A549 (cell line): ENCODE measurements at regions not wholly inside any gene's neighbourhood (a gene's known extent, or its start where the extent isn't known, plus 50 kb on each side); places are given as distances from the start of the nearest gene placed in this dataset.

ENCODE experiments used
- ATAC-seq, 2 experiments: fragments of 200-7000 bp in 1 of 2; fragments of >200 bp in 1 of 2; cut with Nextera tagmentation in 1 of 2; cut with Tn5 transposase in 1 of 2; 3 replicates each; pipeline versions ENCODE4 v1.8.0 to v1.9.1; 2018 to 2020; ENCODE audit warnings: mild to moderate bottlenecking in 1 of 2, moderate library complexity in 1 of 2
- CTCF ChIA-PET: fragments of 300-600 bp; sonication (Branson Sonifier 250); formaldehyde crosslinking; extraction: SDS; loops from one replicate; lab custom pipeline; 2021; ENCODE audit warnings: antibody characterized with exemption, inconsistent platforms; lab: Yijun Ruan, JAX
- POLR2A ChIA-PET: fragments of 350-600 bp; formaldehyde crosslinking; extraction: SDS; loops from one replicate; lab custom pipeline; 2021; ENCODE audit warnings: antibody characterized with exemption, inconsistent platforms; lab: Yijun Ruan, JAX
- DNase-seq, 2 experiments: peaks; one replicate each; pipeline versions ENCODE4 v3.0.0 to v3.0.0-alpha.2; 2011 to 2016; ENCODE audit warnings: low read depth in 1 of 2, low spot score in 1 of 2
- FAIRE-seq: peaks from 2 replicates; lab custom pipeline; 2011; peaks lifted over from hg19 to GRCh38; lab: Jason Lieb, UNC
- H3K27ac ChIP-seq, 2 experiments: fragments of >200 bp; sonication (Bioruptor Twin); formaldehyde crosslinking; 3 replicates each; pipeline ENCODE4 v1.5.1; 2016 to 2017
- H3K4me1 ChIP-seq: fragments of >200 bp; sonication (Bioruptor Twin); formaldehyde crosslinking; 3 replicates; pipeline ENCODE4 v1.6.1; 2016
- H3K4me2 ChIP-seq: fragments of >200 bp; sonication (Bioruptor Twin); formaldehyde crosslinking; 3 replicates; pipeline ENCODE4 v1.6.1; 2016
- H3K4me3 ChIP-seq: fragments of >200 bp; sonication (Bioruptor Twin); formaldehyde crosslinking; 3 replicates; pipeline ENCODE4 v1.5.1; 2016
- H3K9me3 ChIP-seq: fragments of >200 bp; sonication (Bioruptor Twin); formaldehyde crosslinking; 3 replicates; pipeline ENCODE4 v1.6.1; 2016
- BHLHE40 ChIP-seq: IDR thresholded peaks from 2 replicates; pipeline ENCODE4 v1.6.1; 2012; ENCODE audit warnings: low read depth, low read length, inconsistent platforms
- CHD4 ChIP-seq: fragments of 200-600 bp; sonication (generic); IDR thresholded peaks from 2 replicates; pipeline ENCODE4 v1.6.1; 2016; ENCODE audit warnings: antibody characterized with exemption, mild to moderate bottlenecking, borderline replicate concordance
- EHMT2 ChIP-seq: fragments of 200-600 bp; sonication (generic); IDR thresholded peaks from 2 replicates; pipeline ENCODE4 v1.6.1; 2016; ENCODE audit warnings: antibody characterized with exemption, low read depth, mild to moderate bottlenecking, moderate library complexity
- EP300 ChIP-seq, 2 experiments: fragments of >200 bp; sonication (Bioruptor Twin); formaldehyde crosslinking; IDR thresholded peaks; 2 replicates in 1 of 2; 3 replicates in 1 of 2; pipeline ENCODE4 v1.6.1; 2016 to 2017
- FOSB ChIP-seq: fragments of 250-450 bp; sonication (Bioruptor Pico); IDR thresholded peaks from 2 replicates; pipeline ENCODE4 v1.5.0; 2020; ENCODE audit warnings: mild to moderate bottlenecking, moderate library complexity
- HOXB13 ChIP-seq: fragments of 250-450 bp; sonication (Bioruptor Pico); IDR thresholded peaks from 2 replicates; pipeline ENCODE4 v1.5.0; 2020; ENCODE audit warnings: low read depth, mild to moderate bottlenecking, moderate library complexity
- HOXB5 ChIP-seq: fragments of 250-450 bp; sonication (Bioruptor Pico); IDR thresholded peaks from 2 replicates; pipeline ENCODE4 v1.5.0; 2020; ENCODE audit warnings: mild to moderate bottlenecking, moderate library complexity
- JUN ChIP-seq, 2 experiments: fragments of >200 bp; sonication (Bioruptor Twin); formaldehyde crosslinking; IDR thresholded peaks; 2 replicates in 1 of 2; 3 replicates in 1 of 2; pipeline ENCODE4 v1.6.1; 2016 to 2017
- JUNB ChIP-seq: fragments of >200 bp; sonication (Bioruptor Twin); formaldehyde crosslinking; IDR thresholded peaks from 2 replicates; pipeline ENCODE4 v1.6.1; 2016
- KDM1A ChIP-seq: fragments of 200-600 bp; sonication (generic); IDR thresholded peaks from 2 replicates; pipeline ENCODE4 v1.6.1; 2016; ENCODE audit warnings: low read depth, mild to moderate bottlenecking
- KDM5A ChIP-seq: fragments of 200-600 bp; sonication (generic); IDR thresholded peaks from 2 replicates; pipeline ENCODE4 v1.6.1; 2016; ENCODE audit warnings: antibody characterized with exemption, mild to moderate bottlenecking
- MAFK ChIP-seq: fragments of 450-650 bp; IDR thresholded peaks from 2 replicates; pipeline ENCODE4 v1.6.1; 2014; ENCODE audit not compliant: partially characterized antibody
- MYC ChIP-seq: IDR thresholded peaks from 2 replicates; pipeline ENCODE4 v1.6.1; 2012; ENCODE audit warnings: mild to moderate bottlenecking, inconsistent platforms, low read length, improper control_type of control experiment, borderline replicate concordance
- NFE2L2 ChIP-seq: fragments of 150-350 bp; conservative IDR thresholded peaks from 2 replicates; pipeline ENCODE4 v1.6.1; 2014; ENCODE audit warnings: low read length
- RARB ChIP-seq: fragments of 250-450 bp; sonication (Bioruptor Pico); IDR thresholded peaks from 2 replicates; pipeline ENCODE4 v1.8.0; 2021; ENCODE audit warnings: mild to moderate bottlenecking, moderate library complexity
- RCOR1 ChIP-seq: fragments of 150-350 bp; IDR thresholded peaks from 2 replicates; pipeline ENCODE4 v1.6.1; 2014; ENCODE audit warnings: antibody characterized with exemption, low read length, low read depth
- RFX5 ChIP-seq: fragments of 450-650 bp; IDR thresholded peaks from 2 replicates; pipeline ENCODE4 v1.7.1; 2014; ENCODE audit warnings: antibody characterized with exemption, mild to moderate bottlenecking, moderate library complexity
- SREBF2 ChIP-seq: fragments of 450-650 bp; IDR thresholded peaks from 2 replicates; pipeline ENCODE4 v1.6.1; 2014; ENCODE audit warnings: mild to moderate bottlenecking, moderate library complexity
- ZC3H11A ChIP-seq: fragments of 450-650 bp; IDR thresholded peaks from 2 replicates; pipeline ENCODE4 v1.6.1; 2014; ENCODE audit warnings: antibody characterized with exemption, mild to moderate bottlenecking
- WGBS: methylation state at CpG from one replicate; pipeline ENCODE4 v1.1.6; 2017; ENCODE audit errors: missing lambda C conversion rate; 5-methylcytosine and 5-hydroxymethylcytosine counted together
- TF ChIP-seq, protein P1 (sequence below): fragments of 250-450 bp; sonication (Bioruptor Pico); IDR thresholded peaks from 2 replicates; pipeline ENCODE4 v1.5.0; 2021; ENCODE audit warnings: mild to moderate bottlenecking, moderate library complexity, borderline replicate concordance
- TF ChIP-seq, protein P2 (sequence below): IDR thresholded peaks from 2 replicates; pipeline ENCODE4 v1.6.1; 2012; ENCODE audit warnings: low read depth, borderline replicate concordance
- TF ChIP-seq, protein P3 (sequence below): fragments of 250-450 bp; sonication (Bioruptor Pico); IDR thresholded peaks from 2 replicates; pipeline ENCODE4 v1.5.0; 2020; ENCODE audit warnings: low read depth, mild to moderate bottlenecking, moderate library complexity
- TF ChIP-seq, protein P4 (sequence below): fragments of 150-350 bp; IDR thresholded peaks from 2 replicates; pipeline ENCODE4 v1.6.1; 2014; ENCODE audit warnings: low read depth, mild to moderate bottlenecking, low read length
- TF ChIP-seq, protein P5 (sequence below): fragments of >200 bp; sonication (Bioruptor Twin); formaldehyde crosslinking; IDR thresholded peaks from 3 replicates; pipeline ENCODE4 v1.5.1; 2016
- TF ChIP-seq, protein P6 (sequence below): fragments of 450-650 bp; IDR thresholded peaks from 2 replicates; pipeline ENCODE4 v1.6.1; 2014; ENCODE audit warnings: antibody characterized with exemption

DNA sequence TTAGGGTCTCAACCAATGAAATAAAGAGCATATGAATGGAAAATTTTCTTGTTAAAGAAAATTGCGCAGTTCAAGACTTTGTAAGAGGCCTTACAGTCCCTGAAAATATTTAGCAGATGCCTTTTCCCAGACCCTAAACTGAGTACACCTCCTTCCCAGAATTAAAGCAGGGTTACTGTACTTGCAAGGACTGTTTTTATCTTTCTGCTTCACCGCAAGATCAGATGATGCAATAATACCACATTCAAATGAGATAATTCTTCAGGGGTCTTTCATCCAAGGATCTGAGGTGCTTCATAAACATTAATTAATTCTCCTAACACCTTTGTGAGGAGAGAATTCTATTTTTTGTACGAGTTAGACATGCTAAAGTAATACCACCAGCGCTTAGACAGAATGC lies 1071.8 kb upstream of the PIK3C3 start (continued):
- TF ChIP-seq EHMT2: no peak
- TF ChIP-seq, protein P1, sequence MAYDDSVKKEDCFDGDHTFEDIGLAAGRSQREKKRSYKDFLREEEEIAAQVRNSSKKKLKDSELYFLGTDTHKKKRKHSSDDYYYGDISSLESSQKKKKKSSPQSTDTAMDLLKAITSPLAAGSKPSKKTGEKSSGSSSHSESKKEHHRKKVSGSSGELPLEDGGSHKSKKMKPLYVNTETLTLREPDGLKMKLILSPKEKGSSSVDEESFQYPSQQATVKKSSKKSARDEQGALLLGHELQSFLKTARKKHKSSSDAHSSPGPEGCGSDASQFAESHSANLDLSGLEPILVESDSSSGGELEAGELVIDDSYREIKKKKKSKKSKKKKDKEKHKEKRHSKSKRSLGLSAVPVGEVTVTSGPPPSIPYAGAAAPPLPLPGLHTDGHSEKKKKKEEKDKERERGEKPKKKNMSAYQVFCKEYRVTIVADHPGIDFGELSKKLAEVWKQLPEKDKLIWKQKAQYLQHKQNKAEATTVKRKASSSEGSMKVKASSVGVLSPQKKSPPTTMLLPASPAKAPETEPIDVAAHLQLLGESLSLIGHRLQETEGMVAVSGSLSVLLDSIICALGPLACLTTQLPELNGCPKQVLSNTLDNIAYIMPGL: no peak
- TF ChIP-seq KDM1A: no peak
- TF ChIP-seq MYC: no peak
- TF ChIP-seq HOXB13 (CRISPR knock-in tag): no peak
- TF ChIP-seq RFX5: no peak
- TF ChIP-seq RARB (CRISPR knock-in tag): no peak
- no peak for TF ChIP-seq SREBF2

DNA sequence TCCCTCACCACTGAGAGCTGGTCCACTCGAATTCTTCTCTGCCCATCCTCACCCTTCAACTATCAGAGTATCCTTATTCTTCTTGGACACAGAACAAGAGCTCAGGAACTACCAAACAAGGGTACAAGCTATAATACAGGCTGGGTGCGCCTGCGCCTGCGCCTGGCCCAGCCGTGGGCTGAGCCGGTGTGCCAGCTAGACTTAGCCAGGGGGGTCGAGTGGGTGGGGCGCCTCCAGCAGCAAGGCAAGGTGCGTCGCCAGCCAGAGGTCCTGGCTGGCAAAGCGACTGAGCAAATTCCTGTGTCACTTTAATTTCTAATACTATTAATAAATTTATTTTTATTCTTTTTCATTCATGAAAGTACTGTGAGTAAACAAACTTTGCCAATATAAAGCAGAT lies 1072.6 kb upstream of the PIK3C3 start:
- FAIRE-seq (no peak), ATAC-seq (no peak), DNase-seq (no peak)
- H3K4me3 ChIP-seq: no peak overlapping the region
- TF ChIP-seq ZC3H11A (no peak), FOSB (CRISPR knock-in tag) (no peak), HOXB13 (CRISPR knock-in tag) (no peak), MAFK (no peak), KDM1A (no peak)
- TF ChIP-seq, protein P2, sequence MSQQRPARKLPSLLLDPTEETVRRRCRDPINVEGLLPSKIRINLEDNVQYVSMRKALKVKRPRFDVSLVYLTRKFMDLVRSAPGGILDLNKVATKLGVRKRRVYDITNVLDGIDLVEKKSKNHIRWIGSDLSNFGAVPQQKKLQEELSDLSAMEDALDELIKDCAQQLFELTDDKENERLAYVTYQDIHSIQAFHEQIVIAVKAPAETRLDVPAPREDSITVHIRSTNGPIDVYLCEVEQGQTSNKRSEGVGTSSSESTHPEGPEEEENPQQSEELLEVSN: no peak
- WGBS: 46% methylated on average over 11 of the region's 11 CpGs
- no peak overlapping the region for H3K4me2 ChIP-seq
- CTCF ChIA-PET: no interaction called here
- POLR2A ChIA-PET: no interaction called here
- no peaks in the 10 kb centered on the region for H3K9me3 ChIP-seq
- no peak overlapping the region for H3K27ac ChIP-seq
- H3K4me1 ChIP-seq: no peaks in the 10 kb centered on the region

DNA sequence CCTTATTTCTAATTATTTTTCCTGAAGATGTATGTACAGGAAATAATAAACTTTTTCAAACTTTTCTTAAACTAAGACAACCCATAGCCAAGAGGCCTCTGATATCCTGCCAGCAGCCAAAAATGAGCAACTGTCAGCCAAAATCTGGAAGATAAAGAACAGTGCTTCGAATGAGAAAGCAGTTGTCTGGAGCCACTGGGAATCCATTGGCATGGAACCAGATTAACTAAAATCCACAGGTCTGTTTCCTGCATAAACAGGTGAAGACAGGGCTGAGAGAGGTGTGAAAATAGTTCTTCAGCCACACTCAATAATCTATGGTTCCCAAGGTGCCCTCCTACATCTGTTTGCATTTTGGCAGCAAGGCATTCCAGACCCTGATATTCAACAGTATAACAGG lies 1076.7 kb upstream of the PIK3C3 start:
- DNase-seq (no peak), ATAC-seq (no peak), FAIRE-seq (no peak)
- TF ChIP-seq, protein P3, sequence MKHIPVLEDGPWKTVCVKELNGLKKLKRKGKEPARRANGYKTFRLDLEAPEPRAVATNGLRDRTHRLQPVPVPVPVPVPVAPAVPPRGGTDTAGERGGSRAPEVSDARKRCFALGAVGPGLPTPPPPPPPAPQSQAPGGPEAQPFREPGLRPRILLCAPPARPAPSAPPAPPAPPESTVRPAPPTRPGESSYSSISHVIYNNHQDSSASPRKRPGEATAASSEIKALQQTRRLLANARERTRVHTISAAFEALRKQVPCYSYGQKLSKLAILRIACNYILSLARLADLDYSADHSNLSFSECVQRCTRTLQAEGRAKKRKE (CRISPR knock-in tag): no peak
- TF ChIP-seq MAFK (no peak), JUN (IDR thresholded peaks at IDR 0.05) (no peak), SREBF2 (no peak), EP300 (IDR thresholded peaks at IDR 0.05) (no peak), KDM5A (no peak), NFE2L2 (no peak), JUNB (no peak), HOXB5 (CRISPR knock-in tag) (no peak), RCOR1 (no peak), BHLHE40 (no peak), CHD4 (no peak)
- TF ChIP-seq, protein P2: no peak
- TF ChIP-seq, protein P4, sequence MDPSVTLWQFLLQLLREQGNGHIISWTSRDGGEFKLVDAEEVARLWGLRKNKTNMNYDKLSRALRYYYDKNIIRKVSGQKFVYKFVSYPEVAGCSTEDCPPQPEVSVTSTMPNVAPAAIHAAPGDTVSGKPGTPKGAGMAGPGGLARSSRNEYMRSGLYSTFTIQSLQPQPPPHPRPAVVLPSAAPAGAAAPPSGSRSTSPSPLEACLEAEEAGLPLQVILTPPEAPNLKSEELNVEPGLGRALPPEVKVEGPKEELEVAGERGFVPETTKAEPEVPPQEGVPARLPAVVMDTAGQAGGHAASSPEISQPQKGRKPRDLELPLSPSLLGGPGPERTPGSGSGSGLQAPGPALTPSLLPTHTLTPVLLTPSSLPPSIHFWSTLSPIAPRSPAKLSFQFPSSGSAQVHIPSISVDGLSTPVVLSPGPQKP: no peak
- TF ChIP-seq, protein P5, sequence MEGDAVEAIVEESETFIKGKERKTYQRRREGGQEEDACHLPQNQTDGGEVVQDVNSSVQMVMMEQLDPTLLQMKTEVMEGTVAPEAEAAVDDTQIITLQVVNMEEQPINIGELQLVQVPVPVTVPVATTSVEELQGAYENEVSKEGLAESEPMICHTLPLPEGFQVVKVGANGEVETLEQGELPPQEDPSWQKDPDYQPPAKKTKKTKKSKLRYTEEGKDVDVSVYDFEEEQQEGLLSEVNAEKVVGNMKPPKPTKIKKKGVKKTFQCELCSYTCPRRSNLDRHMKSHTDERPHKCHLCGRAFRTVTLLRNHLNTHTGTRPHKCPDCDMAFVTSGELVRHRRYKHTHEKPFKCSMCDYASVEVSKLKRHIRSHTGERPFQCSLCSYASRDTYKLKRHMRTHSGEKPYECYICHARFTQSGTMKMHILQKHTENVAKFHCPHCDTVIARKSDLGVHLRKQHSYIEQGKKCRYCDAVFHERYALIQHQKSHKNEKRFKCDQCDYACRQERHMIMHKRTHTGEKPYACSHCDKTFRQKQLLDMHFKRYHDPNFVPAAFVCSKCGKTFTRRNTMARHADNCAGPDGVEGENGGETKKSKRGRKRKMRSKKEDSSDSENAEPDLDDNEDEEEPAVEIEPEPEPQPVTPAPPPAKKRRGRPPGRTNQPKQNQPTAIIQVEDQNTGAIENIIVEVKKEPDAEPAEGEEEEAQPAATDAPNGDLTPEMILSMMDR: no peak
- TF ChIP-seq, protein P6, sequence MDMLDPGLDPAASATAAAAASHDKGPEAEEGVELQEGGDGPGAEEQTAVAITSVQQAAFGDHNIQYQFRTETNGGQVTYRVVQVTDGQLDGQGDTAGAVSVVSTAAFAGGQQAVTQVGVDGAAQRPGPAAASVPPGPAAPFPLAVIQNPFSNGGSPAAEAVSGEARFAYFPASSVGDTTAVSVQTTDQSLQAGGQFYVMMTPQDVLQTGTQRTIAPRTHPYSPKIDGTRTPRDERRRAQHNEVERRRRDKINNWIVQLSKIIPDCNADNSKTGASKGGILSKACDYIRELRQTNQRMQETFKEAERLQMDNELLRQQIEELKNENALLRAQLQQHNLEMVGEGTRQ: no peak
- Histone ChIP-seq H3K4me1 (peaks cover 10% of the 10 kb centered on the region; the same call in 2 of the 3 replicates), H3K4me3 (no peak overlapping the region), H3K9me3 (no peaks in the 10 kb centered on the region), H3K4me2 (no peak overlapping the region), H3K27ac (no peak overlapping the region)
- WGBS: 25% methylated on average over 1 of the region's 1 CpG
- POLR2A ChIA-PET: no interaction called here
- CTCF ChIA-PET: no interaction called here
